ENCODE measurements at regions not wholly inside any gene's neighbourhood (a gene's known extent, or its start where the extent isn't known, plus 50 kb on each side); places are given as distances from the start of the nearest gene placed in this dataset.

DNA sequence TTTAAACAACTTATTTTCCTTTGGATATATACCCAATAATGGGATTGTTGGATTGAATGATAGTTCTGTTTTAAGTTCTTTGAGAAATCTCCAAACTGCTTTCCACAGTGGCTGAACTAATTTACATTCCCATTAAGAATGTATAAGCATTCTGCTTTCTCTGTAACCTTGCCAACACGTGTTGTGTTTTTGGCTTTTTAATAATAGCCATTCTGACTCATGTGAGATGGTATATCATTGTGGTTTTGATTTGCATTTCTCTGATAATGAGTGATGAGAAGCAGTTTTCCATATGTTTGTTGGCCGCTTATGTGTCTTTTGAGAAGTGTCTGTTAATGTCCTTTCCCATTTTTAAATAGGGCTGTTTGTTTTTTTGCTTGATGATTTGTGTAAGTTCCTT is 155.6 kb upstream of the PITX2 start:
- no peak for DNase-seq (ENCODE audit: low spot score)

GRCh38 chr4:110780538-110780937 is 157.7 kb upstream of the PITX2 start:
- no peak for DNase-seq (ENCODE audit: low spot score)

DNA sequence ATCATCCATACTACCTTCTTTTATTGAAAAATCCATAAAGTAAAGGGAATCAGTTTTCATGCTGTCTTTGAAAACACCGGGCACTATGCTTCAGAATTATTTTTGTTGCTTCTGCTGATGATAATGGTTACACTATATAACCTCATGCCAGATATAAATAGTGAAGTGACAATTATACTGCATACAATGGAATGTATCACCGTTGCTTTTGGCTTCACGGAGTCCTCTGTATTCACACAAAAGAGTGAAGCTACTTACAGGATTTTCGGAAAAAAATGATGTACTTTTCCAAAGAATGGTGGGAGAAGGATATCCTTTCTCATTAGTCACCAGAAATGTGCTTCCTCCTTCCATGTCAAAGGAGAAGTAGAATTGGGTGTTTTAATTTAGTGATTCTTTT is 159.1 kb upstream of the PITX2 start:
- DNase-seq (ENCODE audit: low spot score), result no peak

DNA sequence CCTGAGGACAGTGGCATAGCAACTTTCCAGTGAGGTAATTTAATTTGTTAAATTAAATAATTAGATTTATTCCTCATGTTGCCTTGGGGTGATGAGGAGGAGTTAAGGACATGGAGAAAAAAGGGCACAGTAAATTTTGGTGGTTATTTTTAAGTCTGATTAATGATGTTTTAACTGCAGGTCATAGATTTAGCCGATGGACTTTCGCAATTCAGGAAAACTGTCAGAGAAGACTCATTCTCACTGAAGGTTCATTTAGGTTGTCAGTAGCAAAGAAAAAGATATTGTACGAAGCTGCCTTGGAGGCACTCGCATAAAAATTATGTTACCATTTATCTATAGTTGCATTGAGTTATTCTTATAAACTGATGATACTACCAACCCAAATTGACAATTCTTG is 164.2 kb upstream of the PITX2 start:
- DNase-seq (ENCODE audit: low spot score), result no peak

DNA sequence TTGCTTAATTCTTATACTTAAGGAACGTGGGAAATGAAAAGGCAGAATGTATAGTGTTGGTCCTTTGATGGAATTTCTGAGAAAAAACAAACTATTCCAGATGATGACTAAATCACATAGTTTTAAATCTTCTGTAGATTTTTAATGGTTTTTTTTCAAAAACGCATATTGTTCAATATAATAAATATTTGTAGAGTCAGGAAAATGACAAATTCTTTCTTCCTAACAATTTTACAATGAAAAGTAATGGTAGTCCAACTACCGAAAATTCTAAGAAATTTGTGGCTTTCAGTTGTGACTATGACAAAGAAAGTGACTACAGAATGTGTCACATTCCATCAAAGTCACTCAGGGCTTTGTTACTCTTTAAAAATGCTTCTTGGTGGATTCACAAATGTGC is 164.8 kb upstream of the PITX2 start:
- DNase-seq (ENCODE audit: low spot score), result no peak

- no peak for DNase-seq (ENCODE audit: low spot score)
These were observed 165.4 kb upstream of the PITX2 start for GRCh38 chr4:110788302-110788701.

DNA sequence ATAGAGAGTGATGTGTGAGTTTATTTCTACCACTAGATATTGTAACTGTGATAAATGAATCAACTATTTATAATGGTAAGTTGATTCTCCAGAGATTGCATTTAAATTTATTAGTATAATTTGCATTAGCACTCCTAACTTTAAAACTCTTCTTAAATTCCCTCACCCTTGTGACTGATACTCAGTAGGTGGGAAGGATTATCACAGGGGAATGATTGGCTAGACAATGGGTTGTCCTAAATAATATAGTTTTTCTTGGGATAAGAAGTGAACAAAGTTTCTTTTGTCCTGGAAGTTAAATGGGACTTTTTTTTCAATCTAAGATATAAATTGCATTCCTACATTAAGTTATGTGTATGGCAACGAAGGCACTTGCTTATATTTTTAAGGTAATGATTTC is 169.2 kb upstream of the PITX2 start:
- no peak for DNase-seq (ENCODE audit: low spot score)

- DNase-seq (ENCODE audit: low spot score), result no peak
These were observed 170.5 kb upstream of the PITX2 start for GRCh38 chr4:110793381-110793801.

- DNase-seq (ENCODE audit: low spot score), result no peak
These were observed 171.1 kb upstream of the PITX2 start for GRCh38 chr4:110793890-110794554.

GRCh38 chr4:110795971-110796370 is 173.1 kb upstream of the PITX2 start:
- no peak for DNase-seq (ENCODE audit: low spot score)

- no peak for DNase-seq (ENCODE audit: low spot score)
These were observed 174.6 kb upstream of the PITX2 start for GRCh38 chr4:110797486-110797885.

DNA sequence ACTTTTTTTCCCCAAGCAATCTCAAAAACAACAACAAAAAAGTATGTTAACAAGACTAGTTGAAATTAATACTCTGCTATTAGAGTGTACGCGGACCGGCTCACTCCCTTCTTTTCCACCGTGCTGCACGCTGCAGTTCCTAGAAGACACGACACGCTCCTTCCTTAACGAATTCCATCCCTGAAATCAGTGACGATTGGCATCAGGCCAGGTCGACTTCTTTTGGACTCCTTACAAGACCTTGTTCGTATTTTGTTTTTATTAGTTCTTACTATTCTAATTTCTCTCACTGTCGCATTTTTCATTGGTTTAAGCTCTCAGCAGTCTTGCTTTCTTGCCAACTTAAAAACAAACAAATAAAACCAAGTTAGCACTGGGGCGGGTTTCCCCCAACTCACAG is 175.8 kb upstream of the PITX2 start:
- DNase-seq (ENCODE audit: low spot score), result no peak

- DNase-seq (ENCODE audit: low spot score), result no peak
These were observed 176.3 kb upstream of the PITX2 start for GRCh38 chr4:110799211-110799610.

DNA sequence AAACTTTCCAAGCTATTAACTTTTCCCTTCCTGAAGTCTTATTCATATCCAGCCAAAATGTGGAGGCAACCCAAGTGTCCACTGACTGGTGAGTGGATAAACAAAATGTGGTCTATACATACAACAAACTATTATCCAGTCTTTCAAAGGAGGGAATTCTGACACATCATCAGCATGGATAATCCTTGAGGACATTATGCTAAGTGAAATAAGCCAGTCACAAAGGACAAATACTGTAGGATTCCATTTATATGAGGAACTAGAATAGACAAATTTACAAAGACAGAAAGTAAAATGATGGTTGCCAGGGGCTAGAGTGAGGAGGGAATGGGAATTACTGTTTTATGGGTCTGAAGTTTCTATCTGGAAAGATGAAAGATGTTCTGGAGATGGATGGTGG is 178.7 kb upstream of the PITX2 start:
- DNase-seq (ENCODE audit: low spot score), result no peak

GRCh38 chr4:110808351-110808878 is 185.5 kb upstream of the PITX2 start:
- no peak for DNase-seq (ENCODE audit: low spot score)

GRCh38 chr4:110815950-110816349 is 193.1 kb upstream of the PITX2 start:
- no peak for DNase-seq (ENCODE audit: low spot score)

DNA sequence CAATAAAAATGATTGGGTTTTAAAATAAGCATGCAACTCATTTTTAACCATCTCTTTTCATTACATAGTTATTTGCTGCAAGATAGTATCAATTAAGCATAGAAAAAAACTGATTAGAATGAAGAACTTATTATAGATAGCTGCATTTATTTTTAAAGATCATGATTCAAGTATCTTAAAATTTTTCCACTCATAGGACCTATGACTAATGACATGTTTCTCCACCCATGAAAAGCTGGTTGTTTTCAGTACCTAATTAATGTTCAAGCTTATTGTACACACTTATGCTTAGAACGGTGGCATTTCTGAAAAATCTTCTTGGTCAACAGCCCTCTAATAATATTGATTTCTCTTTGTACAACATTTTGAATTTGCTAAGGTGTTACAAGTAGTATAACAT is 193.5 kb upstream of the PITX2 start:
- DNase-seq (ENCODE audit: low spot score), result no peak

DNA sequence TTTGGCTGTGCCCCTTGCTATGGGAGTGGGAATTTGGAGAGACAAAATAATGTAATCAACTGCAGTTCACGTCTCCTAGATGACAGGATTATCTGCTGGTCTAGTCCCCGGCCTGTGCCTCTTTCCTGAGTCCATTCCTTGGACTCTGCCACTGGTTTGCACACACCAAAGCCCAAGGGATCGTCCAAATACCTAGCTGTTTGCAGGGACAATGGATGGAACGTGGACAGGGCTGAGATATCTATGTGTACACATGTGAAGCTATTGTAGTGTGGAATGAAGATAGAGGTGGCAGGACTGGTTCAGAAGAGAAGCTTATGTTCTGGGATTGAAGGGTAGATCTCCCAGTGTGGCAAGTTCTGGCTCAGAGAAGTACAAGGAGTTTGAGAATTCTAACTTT is 198.3 kb upstream of the PITX2 start:
- no peak for DNase-seq (ENCODE audit: low spot score)

- no peak for DNase-seq (ENCODE audit: low spot score)
These were observed 200.4 kb upstream of the PITX2 start for GRCh38 chr4:110823251-110823650.

DNA sequence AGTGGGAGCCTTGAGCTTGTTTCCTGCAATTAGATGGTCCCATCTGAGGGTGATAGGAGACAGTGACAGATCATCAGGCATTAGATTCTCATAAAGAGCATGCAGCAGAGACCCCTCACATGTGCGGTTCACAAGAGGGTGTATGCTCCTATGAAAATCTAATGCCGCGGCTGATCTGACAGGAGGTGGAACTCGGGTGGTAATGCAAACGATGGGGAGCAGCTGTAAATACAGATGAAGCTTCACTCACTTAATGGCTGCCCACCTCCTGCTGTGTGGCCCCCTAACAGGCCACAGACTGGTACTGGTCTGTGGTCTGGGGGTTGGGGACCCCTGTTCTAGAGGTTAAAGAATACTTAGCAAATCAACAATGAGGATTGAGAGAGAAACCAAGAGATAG is 201.5 kb upstream of the PITX2 start:
- no peak for DNase-seq (ENCODE audit: low spot score)

GRCh38 chr4:110826656-110827055 is 203.8 kb upstream of the PITX2 start:
- no peak for DNase-seq (ENCODE audit: low spot score)

DNA sequence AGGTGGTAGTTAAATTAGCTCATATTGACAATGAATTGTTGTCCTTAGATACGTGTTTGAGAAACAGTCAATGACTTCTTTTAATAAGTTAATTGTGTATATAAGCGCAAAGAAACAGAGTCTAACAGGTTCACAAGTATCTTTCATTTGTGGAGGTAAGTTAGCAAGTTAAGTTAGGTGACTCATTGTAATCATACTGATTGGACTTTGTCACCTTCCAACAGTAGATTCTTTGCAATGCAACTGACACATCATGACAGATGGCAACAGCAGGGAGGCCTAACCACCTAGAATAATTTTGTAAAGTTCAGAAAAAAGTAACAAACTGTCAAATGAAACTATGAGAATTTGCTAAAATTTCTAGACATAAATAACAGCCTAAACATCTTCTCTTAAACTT is 207.6 kb upstream of the PITX2 start:
- no peak for DNase-seq (ENCODE audit: low spot score)

DNA sequence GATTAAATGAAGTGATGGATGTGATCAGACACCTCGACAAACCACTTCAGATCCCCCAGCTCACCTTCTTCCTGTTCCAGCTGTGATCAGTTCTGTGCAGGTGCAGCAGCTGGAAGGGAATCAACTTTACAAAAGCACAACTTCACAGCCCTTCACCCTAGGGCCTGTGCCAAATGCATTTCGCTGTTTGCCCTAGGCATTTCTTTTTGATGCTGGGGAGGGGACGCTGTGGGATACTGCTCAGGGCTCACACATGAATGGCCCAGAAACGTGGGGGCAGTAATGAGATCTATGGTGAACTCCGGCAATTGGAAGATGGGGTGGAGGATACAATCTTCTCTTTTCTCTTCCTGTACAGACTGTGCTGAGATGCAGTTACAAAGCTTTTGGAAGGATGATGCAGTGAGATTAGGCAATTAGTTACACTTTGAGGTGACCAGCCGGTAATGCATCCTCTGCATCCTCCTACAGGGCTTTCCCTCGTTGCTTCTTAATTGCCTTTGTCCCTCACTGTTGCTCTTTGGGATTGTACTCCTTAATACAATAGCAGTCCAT is 215.1 kb upstream of the PITX2 start:
- no peak for DNase-seq (ENCODE audit: low spot score)

- DNase-seq (ENCODE audit: low spot score), result no peak
These were observed 217.4 kb upstream of the PITX2 start for GRCh38 chr4:110840221-110840654.
